Testis (tissue), 2 donors: ENCODE measurements at regions not wholly inside any gene's neighbourhood (a gene's known extent, or its start where the extent isn't known, plus 50 kb on each side); places are given as distances from the start of the nearest gene placed in this dataset.

Experiments
- CTCF ChIP-seq, 3 experiments: fragments of 450-650 bp in 2 of 3; fragments of 200-600 bp in 1 of 3; sonication (generic) in 1 of 3; IDR thresholded peaks; one replicate each; pipeline ENCODE4 v1.5.1; 2016 to 2019; ENCODE audit warnings: antibody characterized with exemption in 3 of 3, mild to moderate bottlenecking in 2 of 3, moderate library complexity in 1 of 3
- POLR2A ChIP-seq: fragments of 450-650 bp; IDR thresholded peaks from one replicate; pipeline ENCODE4 v1.6.1; 2017; ENCODE audit warnings: antibody characterized with exemption, mild to moderate bottlenecking, moderate library complexity

GRCh38 chr5:103358305-103358995 is 99.9 kb downstream of the MACIR start:
- TF ChIP-seq CTCF (IDR thresholded peaks at IDR 0.05) (no peak), POLR2A (no peak)
